8988T (cell line): ENCODE measurements at regions not wholly inside any gene's neighbourhood (a gene's known extent, or its start where the extent isn't known, plus 50 kb on each side); places are given as distances from the start of the nearest gene placed in this dataset.
"Not testable (repeated sequence)": the region's sequence is repeated elsewhere in the genome, so short reads cannot be mapped to it uniquely, and the experiment has no call there.

ENCODE experiments used
- DNase-seq: peaks from one replicate; pipeline ENCODE4 v3.0.0; 2011

DNA sequence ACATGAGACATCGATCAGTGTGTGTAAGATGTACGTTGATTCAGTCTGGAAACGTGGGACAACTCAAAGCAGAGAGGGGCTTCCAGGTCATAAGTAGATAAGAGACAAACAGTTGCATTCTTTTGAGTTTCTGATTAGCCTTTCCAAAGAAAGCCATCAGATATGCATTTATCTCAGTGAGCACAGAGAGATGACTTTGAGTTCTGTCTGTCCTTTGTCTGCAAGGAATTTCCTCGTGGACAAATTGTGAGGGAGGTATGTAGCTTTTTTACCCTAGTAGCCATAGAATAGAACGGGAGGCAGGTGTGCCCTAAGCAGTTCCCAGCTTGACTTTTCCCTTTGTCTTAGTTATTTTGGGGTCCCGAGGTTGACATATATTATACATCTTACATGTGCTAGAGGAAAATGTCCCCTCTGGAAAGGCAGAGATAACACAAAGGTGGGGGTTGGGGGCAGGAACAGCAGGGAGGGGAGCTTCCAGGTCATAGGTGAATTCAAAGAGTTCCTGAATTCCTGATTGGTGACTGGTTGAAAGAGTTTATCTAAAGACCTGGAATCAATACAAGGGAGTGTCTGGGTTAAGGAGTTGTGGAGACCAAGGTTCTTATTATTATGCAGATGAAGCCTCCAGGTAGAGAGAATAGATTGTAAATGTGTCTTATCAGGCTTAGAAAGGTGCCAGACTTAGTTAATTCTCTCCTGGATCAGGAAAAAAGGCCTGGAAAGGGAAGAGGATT is 237.0 kb downstream of the NFATC2 start:
- no peak for DNase-seq

DNA sequence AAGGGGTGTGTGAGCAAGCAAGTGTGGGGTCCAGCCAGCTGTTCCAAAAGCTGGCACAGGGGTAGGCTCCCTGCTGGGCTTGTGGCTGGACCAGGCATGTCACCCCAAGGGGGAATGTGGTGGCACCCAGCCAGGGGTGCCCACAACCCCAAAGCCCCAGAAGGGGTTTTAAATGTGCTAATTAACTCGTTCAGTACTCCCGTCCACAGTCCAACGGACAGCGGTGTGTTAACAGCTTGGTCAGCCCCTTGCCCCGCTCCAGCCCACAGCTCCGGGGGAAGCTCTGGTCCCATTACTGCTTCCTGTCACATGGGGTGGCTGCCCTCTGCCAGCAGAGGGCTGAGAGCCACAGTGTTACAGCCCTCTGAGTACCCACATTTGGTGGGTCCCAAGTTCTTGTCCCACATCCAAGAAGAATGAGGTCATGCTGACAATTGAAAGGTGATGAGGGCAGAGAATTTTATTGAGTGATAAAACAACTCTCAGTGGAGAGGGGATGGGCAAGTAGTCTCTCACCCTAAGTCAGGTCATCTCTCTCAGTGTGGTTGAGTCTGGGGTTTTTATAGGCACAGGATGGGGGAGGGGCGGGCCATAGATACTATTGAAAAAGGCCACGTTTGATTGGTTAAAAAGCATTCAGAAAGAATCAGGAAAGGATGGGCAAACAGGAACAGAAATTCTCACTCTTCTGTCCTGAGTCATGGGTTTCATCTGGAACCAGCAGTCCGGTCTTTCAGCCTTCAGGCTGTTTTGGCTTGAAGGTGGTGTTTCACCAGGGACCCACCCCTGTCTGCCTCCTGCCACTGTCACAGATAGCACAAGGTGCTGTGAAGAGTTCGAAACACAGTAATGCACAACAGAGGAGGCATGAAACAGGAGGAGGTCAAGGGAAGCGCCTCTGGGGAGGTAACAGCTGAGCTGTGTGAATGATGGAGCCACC is 238.5 kb downstream of the NFATC2 start:
- no peak for DNase-seq

GRCh38 chr20:51301026-51301425 is 241.5 kb downstream of the NFATC2 start:
- no peak for DNase-seq

GRCh38 chr20:51300104-51300503 is 242.4 kb downstream of the NFATC2 start:
- DNase-seq, result no peak

DNA sequence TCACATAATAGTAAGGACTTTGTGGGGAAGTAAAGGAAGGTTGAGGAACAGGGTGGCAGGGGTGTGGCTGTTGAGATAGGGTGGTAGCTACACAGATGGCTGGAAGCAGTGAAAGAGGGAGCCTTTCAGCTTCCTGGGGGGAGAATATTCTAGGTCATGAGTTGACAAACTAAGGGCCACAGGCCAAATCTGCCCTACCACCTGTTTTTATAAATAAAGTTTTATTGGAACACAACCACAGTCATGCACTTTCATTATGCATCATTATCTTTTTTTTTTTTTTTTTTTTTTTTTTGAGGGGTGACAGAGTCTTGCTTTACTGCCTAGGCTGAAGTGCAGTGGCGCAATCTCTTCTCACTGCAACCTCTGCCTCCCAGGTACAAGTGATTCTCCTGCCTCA is 243.1 kb downstream of the NFATC2 start:
- no peak for DNase-seq

DNA sequence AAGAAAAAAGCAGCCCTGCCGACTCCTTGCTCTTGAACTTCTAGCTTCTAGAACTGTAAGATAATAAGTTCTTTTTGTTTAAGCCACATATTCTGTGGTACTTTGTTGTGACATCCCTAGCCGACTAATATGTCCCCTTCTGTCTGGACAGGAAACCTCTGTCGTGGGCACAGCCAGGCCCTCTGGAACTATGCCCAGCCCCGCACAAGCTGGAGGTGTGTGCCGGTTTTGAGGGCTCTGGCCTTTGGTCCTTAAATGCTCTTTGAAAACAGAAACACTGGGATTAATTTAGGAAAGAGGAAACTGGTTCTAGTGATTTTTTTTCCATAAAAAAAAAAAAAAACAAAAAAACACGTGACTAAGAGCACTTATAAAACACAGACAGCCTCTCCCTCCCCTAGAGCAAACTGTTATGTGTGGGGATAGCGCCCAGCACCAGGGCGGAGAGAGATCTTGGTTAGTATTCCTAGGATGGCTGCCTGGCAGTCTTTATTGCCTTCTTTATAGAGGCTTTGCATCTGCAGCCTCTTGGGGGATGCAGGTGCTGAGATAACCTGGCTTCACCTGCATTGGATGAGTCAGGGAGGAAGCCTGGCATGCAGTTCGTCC is 244.3 kb downstream of the NFATC2 start:
- no peak for DNase-seq

DNA sequence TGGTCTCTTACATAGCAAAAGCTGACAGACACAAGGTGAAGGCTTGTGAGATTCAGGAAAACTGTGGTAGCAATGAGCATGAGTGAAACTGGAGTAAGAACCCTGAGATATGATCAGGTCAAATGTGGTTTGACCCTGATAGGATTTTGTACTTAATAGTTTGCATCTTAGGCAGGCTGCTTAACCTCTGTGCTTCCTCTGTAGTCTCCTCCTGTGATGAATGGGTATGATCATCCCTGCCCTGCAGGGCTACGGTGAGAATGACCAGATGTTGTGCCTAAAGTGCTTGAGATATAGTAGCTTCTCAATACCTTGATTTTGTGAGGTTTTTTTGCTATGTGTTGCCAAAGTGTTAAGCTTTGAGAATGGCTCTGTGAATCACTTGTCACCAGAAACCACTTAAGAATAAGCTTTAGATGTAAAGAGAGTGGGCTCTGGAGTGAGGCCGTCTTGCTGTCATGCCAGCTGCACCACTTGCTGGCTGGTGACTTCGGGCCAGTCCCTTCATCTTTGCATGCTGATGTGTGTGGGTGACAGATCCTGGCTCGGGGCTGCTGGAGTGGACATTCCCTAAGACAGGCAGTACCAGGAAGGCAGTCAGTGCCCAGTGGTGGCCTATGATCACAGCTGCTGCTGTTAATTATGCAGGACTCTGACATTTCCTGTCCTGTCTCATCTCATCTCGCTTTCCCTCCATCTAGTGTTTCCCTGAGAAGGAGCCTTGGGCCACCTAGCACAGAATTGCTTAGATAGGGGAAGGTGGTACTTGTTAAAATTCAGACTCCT is 254.7 kb downstream of the NFATC2 start:
- DNase-seq, result no peak

- no peak for DNase-seq
Measured at GRCh38 chr20:51286758-51287157, 255.8 kb downstream of the NFATC2 start.

DNA sequence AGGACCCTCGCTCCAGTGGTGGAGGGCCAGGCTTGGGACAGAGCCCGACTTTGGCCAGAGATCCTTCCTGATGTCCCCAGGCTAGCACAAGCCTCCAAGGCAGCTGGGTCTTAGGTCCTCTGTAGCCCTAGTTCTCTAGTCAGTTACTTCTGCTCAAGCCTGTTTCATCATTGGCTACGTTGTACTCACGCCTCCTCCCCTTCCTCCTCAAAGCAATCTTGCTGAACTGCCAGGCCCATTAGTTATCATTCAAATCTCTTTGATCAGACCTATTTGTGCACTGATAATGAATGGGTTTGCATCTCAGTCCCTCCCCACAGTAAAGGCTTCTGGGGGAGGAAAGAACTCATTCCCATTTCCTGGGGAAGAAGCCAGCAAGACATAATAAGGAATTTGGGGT is 256.8 kb downstream of the NFATC2 start:
- DNase-seq, result no peak

- no peak for DNase-seq
Measured at GRCh38 chr20:51284871-51285270, 257.6 kb downstream of the NFATC2 start.

GRCh38 chr20:51284176-51284575 is 258.3 kb downstream of the NFATC2 start:
- DNase-seq, result no peak

GRCh38 chr20:51281521-51281920 is 258.6 kb upstream of the KCNG1 start:
- no peak for DNase-seq

GRCh38 chr20:51280047-51280446 is 257.1 kb upstream of the KCNG1 start:
- no peak for DNase-seq

DNA sequence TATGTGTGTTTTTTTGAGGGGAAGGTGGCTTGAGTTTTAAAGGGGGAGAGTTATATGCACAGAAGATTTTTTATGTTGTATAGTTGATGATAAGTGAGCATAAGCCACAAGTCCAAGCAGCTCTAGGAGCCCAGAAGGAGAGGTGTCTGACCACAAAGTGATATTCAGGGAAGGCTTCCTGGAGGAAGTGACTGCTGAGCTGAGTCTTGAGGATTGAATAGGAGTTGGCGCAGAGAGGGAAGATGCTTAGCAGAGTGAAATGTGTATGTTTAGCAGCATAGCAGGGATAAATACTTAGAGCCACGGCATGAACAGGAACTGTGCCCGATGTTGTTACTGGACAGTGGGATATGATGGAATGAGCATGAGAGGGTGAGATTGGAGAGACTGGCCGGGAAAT is 255.1 kb upstream of the KCNG1 start:
- no peak for DNase-seq

DNA sequence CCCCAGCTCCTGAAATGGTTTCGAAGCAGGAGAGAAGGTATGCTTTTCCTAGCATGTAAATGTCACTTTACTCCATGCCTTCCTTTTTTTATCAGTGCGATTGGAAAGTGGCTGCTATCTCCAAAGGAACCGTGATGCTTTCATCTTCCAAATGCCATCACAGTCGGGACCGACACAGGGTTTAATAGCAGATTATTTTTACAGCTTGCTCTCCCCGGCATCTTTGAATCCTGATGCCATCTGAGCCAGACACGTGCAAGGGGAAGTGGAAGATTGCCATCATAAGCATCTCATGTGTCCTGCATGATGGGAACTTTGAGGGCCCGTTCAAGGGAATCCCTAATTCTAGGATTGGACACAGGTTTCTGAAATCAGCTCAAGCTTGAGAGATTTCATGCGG is 253.4 kb upstream of the KCNG1 start:
- DNase-seq, result no peak

DNA sequence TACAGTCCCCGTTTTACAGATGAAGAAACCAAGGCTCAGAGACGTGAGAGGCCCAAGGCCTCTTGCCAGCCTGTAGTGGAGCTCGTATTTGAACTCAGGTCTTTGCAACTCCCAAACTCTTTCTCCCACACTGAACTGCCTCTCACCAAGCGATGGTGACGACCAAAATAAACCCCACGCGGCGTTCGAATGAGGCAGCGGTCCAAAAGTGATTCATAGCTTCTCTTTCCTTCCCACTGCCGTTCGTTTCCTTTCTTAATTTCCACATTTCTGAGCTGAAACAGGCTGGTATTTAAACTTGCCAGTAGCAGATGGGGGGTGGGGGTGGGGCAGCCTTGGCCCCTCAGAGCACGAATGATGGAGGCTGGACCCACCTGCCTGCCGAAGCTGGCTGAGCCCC is 252.9 kb upstream of the KCNG1 start:
- no peak for DNase-seq

DNA sequence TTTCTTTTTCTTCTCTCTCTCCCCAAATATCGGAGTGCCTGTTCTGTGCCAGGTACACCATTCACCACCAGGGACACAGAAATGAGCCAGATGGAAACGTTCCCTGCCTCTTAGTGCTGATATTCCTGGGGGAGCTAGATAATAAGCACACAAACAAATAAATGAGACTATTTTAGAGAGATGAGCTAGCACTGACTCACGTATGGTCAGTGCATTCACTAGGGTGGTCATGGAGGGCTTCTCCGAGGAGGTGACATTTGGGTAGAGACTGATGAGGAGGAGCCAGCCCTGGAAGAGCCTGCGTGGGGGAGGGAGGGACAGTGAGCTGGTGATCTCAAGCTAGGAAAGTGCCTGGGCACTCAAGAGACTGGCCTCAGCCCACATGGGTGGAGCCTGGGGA is 252.3 kb upstream of the KCNG1 start:
- DNase-seq, result no peak

- DNase-seq, result no peak
Measured at GRCh38 chr20:51272401-51272800, 249.5 kb upstream of the KCNG1 start.

DNA sequence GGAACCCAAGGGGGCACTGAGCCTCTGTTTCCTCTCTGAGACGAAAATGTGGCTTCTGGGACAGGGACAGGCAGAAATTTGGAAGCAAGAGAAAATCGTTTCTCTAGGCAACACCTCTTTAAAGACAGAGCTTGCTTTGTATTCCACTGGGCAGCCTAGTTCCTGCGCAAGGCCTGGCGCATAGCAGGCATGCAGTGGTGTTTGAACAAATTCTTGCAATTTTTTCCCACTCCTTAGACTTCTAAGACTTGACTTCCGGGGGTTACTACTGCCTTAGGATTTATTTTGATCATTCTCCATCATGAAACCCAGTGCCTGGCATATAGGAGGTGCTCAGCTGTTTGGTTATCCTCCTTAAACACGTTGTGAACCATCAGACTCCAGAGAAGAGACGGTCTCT is 249.0 kb upstream of the KCNG1 start:
- no peak for DNase-seq

DNA sequence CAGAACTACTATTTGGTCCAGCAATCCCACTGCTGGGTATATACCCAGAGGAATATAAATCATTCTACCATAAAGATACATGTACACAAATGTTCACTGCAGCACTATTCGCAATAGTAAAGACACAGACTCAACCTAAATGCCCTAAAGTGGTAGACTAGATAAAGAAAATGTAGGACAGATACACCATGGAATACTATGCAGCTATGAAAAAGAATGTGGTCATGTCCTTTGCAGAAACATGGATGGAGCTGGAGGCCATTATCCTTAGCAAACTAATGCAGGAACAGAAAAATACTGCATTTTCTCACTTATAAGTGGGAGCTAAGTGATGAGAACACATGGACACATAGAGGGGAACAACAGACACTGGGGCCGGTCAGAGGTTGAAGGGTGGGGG is 248.4 kb upstream of the KCNG1 start:
- not testable (repeated sequence) for DNase-seq

- DNase-seq, result no peak
Measured at GRCh38 chr20:51269671-51270070, 246.8 kb upstream of the KCNG1 start.

DNA sequence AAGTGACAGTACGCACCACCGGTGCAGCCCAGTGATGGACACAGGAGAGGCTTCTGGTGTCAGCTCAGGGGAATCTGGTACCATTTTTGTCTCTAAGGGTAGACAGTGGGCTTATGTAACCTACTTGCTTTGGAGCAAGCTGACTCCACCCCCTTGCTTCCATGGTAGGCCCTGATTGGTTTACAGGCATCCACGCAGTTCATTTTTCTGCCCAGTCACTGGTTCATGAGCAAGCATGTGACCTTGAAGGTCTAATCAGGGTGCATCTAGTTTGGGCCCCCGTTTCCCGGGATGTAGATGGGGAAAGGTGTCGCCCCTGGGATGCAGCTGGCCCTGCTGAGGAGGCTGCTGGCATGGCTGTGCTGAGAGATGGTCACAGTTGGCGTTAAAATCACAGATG is 244.8 kb upstream of the KCNG1 start:
- no peak for DNase-seq

DNA sequence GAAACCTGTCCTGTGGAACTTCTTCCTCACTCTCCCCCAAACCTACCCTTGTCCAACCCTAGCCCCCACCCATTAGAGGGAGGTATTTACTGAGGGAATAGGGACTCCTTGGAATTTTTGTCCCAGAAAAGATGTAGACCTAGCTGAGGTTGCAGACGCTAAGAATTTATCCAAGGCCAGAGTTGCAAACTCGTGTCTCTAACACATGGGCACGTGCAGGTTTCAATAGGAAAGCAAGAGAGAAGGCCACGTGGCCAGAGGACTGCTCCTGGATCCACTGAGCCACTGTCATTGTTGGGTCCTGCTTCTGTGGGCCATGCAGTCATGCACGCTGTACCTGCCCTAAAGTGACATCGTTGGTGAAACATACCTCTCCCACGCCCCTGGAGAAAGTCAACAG is 243.4 kb upstream of the KCNG1 start:
- no peak for DNase-seq
